Cardiac muscle cell (in vitro differentiated cells and primary cell): ENCODE measurements at regions not wholly inside any gene's neighbourhood (a gene's known extent, or its start where the extent isn't known, plus 50 kb on each side); places are given as distances from the start of the nearest gene placed in this dataset.
"Not testable (repeated sequence)": the region's sequence is repeated elsewhere in the genome, so short reads cannot be mapped to it uniquely, and the experiment has no call there.

ENCODE experiments used
- DNase-seq, 2 donors: peaks; one replicate each; pipeline versions ENCODE4 v3.0.0 to v3.0.0-alpha.2; 2010 to 2017; ENCODE audit warnings: low read depth in 1 of 2, low spot score in 1 of 2
- H3K27ac ChIP-seq: fragments of 200-600 bp; sonication (generic); 2 replicates; pipeline ENCODE4 v1.5.1; 2016
- H3K27me3 ChIP-seq: fragments of 200-600 bp; sonication (generic); 2 replicates; pipeline ENCODE4 v1.6.0; 2016; ENCODE audit warnings: control low read depth
- H3K36me3 ChIP-seq: fragments of 200-600 bp; sonication (generic); 2 replicates; pipeline ENCODE4 v1.5.1; 2016; ENCODE audit warnings: control low read depth
- H3K4me1 ChIP-seq: fragments of 200-600 bp; sonication (generic); 2 replicates; pipeline ENCODE4 v1.8.1; 2017; ENCODE audit warnings: low read depth, mild to moderate bottlenecking, mixed run types
- H3K4me3 ChIP-seq: fragments of 200-600 bp; sonication (generic); 2 replicates; pipeline ENCODE4 v1.5.1; 2016; ENCODE audit warnings: mild to moderate bottlenecking
- H3K9me3 ChIP-seq: fragments of 200-600 bp; sonication (generic); 2 replicates; pipeline ENCODE4 v1.5.1; 2017; ENCODE audit warnings: low read depth, mild to moderate bottlenecking, control low read depth
- TF ChIP-seq, protein P1 (sequence below): IDR thresholded peaks from 2 replicates; pipeline ENCODE4 v1.5.1; 2012; ENCODE audit warnings: low read depth, mild to moderate bottlenecking, low read length

DNA sequence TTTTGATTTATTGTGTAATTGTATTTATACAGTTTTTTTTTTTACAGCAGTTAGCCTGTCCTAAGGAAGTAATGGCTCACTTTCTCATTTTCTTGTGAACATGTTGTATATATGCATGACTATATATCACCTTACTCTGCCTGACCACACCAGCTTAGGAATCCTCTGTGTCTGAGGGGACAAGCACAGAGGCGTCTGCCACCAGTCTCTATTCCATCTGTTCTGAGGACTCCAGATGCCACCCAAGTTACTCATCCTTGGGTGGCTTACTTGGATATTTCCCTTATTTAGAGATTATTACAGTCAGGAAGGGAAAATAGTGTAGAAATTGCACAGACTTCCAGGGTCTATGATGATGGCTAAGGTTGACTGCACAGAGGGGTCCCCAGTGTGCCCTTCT, 256.3 kb upstream of the C9orf72 start:
- no peak for DNase-seq
- no peak overlapping the region for H3K4me3 ChIP-seq
- TF ChIP-seq, protein P1, sequence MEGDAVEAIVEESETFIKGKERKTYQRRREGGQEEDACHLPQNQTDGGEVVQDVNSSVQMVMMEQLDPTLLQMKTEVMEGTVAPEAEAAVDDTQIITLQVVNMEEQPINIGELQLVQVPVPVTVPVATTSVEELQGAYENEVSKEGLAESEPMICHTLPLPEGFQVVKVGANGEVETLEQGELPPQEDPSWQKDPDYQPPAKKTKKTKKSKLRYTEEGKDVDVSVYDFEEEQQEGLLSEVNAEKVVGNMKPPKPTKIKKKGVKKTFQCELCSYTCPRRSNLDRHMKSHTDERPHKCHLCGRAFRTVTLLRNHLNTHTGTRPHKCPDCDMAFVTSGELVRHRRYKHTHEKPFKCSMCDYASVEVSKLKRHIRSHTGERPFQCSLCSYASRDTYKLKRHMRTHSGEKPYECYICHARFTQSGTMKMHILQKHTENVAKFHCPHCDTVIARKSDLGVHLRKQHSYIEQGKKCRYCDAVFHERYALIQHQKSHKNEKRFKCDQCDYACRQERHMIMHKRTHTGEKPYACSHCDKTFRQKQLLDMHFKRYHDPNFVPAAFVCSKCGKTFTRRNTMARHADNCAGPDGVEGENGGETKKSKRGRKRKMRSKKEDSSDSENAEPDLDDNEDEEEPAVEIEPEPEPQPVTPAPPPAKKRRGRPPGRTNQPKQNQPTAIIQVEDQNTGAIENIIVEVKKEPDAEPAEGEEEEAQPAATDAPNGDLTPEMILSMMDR, result no peak
- no peak overlapping the region for H3K27ac ChIP-seq
- no peaks in the 10 kb centered on the region for H3K36me3 ChIP-seq
- peaks cover 6% of the 10 kb centered on the region for H3K4me1 ChIP-seq
- no peaks in the 10 kb centered on the region for H3K9me3 ChIP-seq
- H3K27me3 ChIP-seq, result no peaks in the 10 kb centered on the region

DNA sequence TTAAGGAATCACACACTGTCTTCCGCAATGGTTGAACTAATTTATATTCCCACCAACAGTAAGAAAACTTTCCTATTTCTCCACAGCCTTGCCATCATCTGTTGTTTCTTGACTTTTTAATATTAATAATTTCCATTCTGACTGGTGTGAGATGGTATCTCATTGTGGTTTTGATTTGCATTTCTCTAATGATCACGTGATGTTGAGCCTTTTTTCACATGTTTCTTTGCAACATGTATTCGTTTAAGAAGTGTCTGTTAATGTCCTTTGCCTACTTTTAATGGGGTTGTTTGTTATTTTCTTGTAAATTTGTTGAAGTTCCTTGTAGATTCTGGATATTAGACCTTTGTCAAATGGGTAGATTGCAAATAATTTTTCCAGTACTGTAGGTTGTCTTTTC, 258.8 kb upstream of the C9orf72 start:
- H3K27me3 ChIP-seq, H3K36me3 ChIP-seq, H3K9me3 ChIP-seq, DNase-seq, H3K4me3 ChIP-seq, H3K27ac ChIP-seq, H3K4me1 ChIP-seq: not testable (repeated sequence)

DNA sequence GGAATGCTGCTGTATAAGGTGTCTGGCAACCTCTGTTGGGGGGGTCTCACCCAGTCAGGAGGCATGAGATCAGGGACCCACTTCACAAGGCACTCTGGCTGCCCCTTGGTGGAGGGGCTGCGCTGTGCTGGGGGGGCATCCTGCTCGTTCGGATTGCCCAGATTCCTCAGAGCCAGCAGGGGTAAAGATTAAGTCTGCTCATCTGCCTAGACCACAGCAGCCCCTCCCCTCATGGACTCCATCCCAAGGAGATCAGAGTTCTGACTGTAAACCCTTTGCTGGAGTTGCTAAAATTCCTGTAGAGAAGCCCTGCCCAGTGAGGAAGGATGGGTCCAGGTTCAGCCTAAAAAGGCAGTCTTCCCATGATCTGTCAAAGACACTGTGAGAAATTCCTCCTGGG, 262.0 kb upstream of the C9orf72 start:
- Histone ChIP-seq H3K27me3 (no peaks in the 10 kb centered on the region), H3K9me3 (no peaks in the 10 kb centered on the region), H3K36me3 (no peaks in the 10 kb centered on the region), H3K27ac (no peak overlapping the region), H3K4me3 (no peak overlapping the region), H3K4me1 (no peaks in the 10 kb centered on the region)
- TF ChIP-seq, protein P1, result no peak
- DNase-seq, result no peak

DNA sequence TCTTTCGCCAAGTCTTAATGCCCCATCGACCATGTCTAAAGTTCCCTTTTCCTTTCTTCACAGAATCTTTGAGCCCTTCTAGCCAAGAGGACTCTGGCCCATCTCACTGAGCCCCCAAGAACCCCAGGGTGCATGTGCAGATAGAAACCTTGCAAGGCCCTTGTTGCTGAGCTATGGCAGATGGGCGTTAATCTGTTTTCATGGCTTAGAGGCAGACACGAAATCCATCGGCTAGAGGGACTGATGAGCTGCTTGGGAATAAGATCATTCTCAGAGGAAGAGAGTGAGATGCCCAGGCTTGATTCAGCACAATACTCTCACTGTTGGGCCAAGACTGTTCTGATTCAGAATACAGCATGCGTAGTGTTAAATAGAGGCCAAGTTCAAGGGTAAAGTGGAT, 262.5 kb upstream of the C9orf72 start:
- no peak for DNase-seq
- no peaks in the 10 kb centered on the region for H3K4me1 ChIP-seq
- no peaks in the 10 kb centered on the region for H3K27me3 ChIP-seq
- H3K27ac ChIP-seq, result no peak overlapping the region
- H3K4me3 ChIP-seq, result no peak overlapping the region
- no peaks in the 10 kb centered on the region for H3K9me3 ChIP-seq
- TF ChIP-seq, protein P1, result no peak
- H3K36me3 ChIP-seq, result no peaks in the 10 kb centered on the region

DNA sequence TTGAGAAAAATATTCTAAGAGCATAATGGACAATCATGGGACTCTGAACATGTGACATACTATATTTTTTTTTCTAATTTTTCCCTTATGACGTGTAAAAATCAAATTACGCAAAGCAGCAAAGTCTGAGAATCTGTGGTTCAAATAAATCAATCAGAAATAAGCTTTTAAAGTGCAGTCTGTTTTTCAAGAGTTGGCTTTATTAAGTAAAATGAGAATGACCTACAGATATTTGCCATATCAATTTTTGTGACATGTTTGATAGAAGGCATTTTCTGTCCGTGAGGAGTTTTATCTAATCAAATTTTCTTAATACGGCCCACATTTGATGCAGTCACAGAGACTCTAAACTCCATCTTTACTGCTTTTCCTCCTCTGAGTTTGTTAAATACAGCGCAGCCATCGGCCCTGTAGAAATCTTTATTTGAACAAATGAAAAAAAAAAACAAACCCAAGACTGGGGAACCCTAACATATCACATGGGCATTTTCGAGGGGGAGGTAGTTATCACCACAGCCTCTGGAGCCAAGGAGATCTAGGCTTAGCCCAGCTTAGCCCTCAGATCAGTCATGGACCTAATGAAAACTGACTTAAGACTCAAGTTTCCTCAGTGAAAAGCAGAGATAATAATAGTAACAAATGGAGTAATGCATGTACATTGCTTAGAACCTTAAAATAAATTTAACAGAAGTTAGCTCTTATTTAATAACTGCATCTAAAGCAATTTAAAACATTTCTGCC, 263.6 kb upstream of the C9orf72 start:
- DNase-seq, result no peak
- Histone ChIP-seq H3K36me3 (no peaks in the 10 kb centered on the region), H3K4me1 (no peaks in the 10 kb centered on the region), H3K27ac (no peak overlapping the region), H3K27me3 (no peaks in the 10 kb centered on the region), H3K9me3 (no peaks in the 10 kb centered on the region), H3K4me3 (no peak overlapping the region)
- TF ChIP-seq, protein P1, result no peak

DNA sequence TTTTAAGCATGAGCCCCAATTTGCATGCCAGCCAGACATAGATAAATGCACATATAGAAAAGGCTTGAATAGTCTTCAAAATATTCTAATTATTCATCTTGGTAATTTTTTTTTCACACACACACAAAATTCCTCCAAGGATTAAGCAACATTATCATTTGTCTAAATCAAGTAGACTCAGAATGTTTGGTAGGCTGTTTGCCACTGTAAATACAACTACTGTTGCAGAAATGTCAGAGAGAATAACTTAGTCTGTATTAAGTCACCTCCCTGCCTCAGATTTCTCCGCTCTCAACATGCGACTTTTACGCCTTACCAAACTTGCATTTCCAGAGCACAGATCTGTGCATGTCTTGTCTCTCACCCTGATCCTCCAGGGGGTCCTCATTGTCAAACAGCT, 265.6 kb upstream of the C9orf72 start:
- no peaks in the 10 kb centered on the region for H3K27me3 ChIP-seq
- no peaks in the 10 kb centered on the region for H3K9me3 ChIP-seq
- TF ChIP-seq, protein P1, result no peak
- H3K4me3 ChIP-seq, result no peak overlapping the region
- H3K36me3 ChIP-seq, result no peaks in the 10 kb centered on the region
- DNase-seq, result no peak
- H3K4me1 ChIP-seq, result no peaks in the 10 kb centered on the region
- H3K27ac ChIP-seq, result no peak overlapping the region

DNA sequence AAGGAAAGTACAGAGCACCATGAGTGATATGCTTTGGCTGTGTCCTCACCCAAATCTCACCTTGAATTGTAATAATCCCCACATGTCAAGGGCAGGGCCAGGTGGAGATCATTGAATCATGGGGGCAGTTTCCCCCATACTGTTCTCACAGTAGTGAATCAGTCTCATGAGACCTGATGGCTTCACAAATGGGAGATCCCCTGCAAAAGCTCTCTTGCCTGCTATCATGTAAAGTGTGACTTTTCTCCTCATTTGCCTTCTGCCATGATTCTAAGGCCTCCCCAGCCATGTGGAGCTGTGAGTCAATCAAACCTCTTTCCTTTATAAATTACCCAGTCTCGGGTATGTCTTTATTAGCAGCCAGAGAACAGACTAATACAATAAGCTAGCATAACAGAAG, 266.5 kb upstream of the C9orf72 start:
- DNase-seq, H3K4me1 ChIP-seq, H3K9me3 ChIP-seq: not testable (repeated sequence)

More for the DNA sequence above, 266.5 kb upstream of the C9orf72 start:
- not testable (repeated sequence) for H3K27me3 ChIP-seq, H3K4me3 ChIP-seq, H3K36me3 ChIP-seq, H3K27ac ChIP-seq
